ENCODE measurements at regions not wholly inside any gene's neighbourhood (a gene's known extent, or its start where the extent isn't known, plus 50 kb on each side); places are given as distances from the start of the nearest gene placed in this dataset.
A peak's percentile ranks its signal among the peaks of the same experiment; 100 is the strongest.

GRCh38 chr17:34736611-34737010 lies 157.2 kb downstream of the TMEM132E start:
- no peak for DNase-seq

GRCh38 chr17:34733333-34733732 lies 154.0 kb downstream of the TMEM132E start:
- DNase-seq = no peak

- no peak for DNase-seq
Measured at GRCh38 chr17:34730816-34731215, 151.4 kb downstream of the TMEM132E start.

GRCh38 chr17:34728771-34729310 lies 149.5 kb downstream of the TMEM132E start:
- no peak for DNase-seq

- DNase-seq = no peak
Measured at GRCh38 chr17:34727601-34728000, 148.2 kb downstream of the TMEM132E start.

GRCh38 chr17:34726536-34727384 lies 147.4 kb downstream of the TMEM132E start:
- DNase-seq = no peak

- no peak for DNase-seq
Measured at GRCh38 chr17:34725725-34726124, 146.3 kb downstream of the TMEM132E start.

GRCh38 chr17:34725008-34725407 lies 145.6 kb downstream of the TMEM132E start:
- no peak for DNase-seq

GRCh38 chr17:34723875-34724274 lies 144.5 kb downstream of the TMEM132E start:
- DNase-seq = no peak

- no peak for DNase-seq
Measured at GRCh38 chr17:34721326-34721725, 141.9 kb downstream of the TMEM132E start.

- DNase-seq = no peak
Measured at GRCh38 chr17:34720760-34721159, 141.4 kb downstream of the TMEM132E start.

- no peak for DNase-seq
Measured at GRCh38 chr17:34719569-34719968, 140.2 kb downstream of the TMEM132E start.

GRCh38 chr17:34717092-34717491 lies 137.7 kb downstream of the TMEM132E start:
- no peak for DNase-seq

- no peak for DNase-seq
Measured at GRCh38 chr17:34716291-34716690, 136.9 kb downstream of the TMEM132E start.

- no peak for DNase-seq
Measured at GRCh38 chr17:34715504-34715903, 136.1 kb downstream of the TMEM132E start.

GRCh38 chr17:34714475-34715410 lies 135.4 kb downstream of the TMEM132E start:
- DNase-seq = no peak

- no peak for DNase-seq
Measured at GRCh38 chr17:34713687-34714086, 134.3 kb downstream of the TMEM132E start.

- no peak for DNase-seq
Measured at GRCh38 chr17:34712481-34713195, 133.3 kb downstream of the TMEM132E start.

- DNase-seq = no peak
Measured at GRCh38 chr17:34711646-34712045, 132.3 kb downstream of the TMEM132E start.

GRCh38 chr17:34710226-34710625 lies 130.8 kb downstream of the TMEM132E start:
- no peak for DNase-seq

GRCh38 chr17:34709158-34709754 lies 129.9 kb downstream of the TMEM132E start:
- DNase-seq = no peak

- peak; percentile 26 for DNase-seq
Measured at GRCh38 chr17:34706029-34706428, 126.6 kb downstream of the TMEM132E start.
